ENCODE measurements at regions not wholly inside any gene's neighbourhood (a gene's known extent, or its start where the extent isn't known, plus 50 kb on each side); places are given as distances from the start of the nearest gene placed in this dataset.

DNA sequence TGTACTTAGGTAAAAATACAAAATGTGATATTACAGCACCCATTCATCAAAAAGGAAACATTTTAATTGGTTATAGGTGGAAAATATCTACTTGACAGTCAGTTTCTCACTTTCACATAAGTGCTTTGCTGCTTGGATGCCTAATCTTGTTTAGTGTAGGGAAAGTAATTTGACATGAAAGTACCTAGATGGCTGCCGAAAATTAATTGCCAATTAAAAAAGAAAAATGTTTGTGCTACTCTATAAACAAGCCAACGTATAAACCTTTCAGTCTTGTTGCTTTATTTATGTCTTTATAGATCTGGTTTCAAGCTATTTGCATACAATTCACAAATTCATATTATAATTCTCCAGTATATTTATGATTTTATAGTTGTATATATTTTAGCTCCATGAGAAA lies 729.9 kb downstream of the DACH1 start:
- no peak overlapping the region for H3K27ac ChIP-seq
- TF ChIP-seq, protein P1, sequence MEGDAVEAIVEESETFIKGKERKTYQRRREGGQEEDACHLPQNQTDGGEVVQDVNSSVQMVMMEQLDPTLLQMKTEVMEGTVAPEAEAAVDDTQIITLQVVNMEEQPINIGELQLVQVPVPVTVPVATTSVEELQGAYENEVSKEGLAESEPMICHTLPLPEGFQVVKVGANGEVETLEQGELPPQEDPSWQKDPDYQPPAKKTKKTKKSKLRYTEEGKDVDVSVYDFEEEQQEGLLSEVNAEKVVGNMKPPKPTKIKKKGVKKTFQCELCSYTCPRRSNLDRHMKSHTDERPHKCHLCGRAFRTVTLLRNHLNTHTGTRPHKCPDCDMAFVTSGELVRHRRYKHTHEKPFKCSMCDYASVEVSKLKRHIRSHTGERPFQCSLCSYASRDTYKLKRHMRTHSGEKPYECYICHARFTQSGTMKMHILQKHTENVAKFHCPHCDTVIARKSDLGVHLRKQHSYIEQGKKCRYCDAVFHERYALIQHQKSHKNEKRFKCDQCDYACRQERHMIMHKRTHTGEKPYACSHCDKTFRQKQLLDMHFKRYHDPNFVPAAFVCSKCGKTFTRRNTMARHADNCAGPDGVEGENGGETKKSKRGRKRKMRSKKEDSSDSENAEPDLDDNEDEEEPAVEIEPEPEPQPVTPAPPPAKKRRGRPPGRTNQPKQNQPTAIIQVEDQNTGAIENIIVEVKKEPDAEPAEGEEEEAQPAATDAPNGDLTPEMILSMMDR (IDR thresholded peaks at IDR 0.05): no peak
- no peak for TF ChIP-seq ZFX (IDR thresholded peaks at IDR 0.05; ENCODE audit: borderline replicate concordance)

GRCh38 chr13:71124230-71124629 lies 742.8 kb downstream of the DACH1 start:
- H3K27ac ChIP-seq: no peak overlapping the region
- no peak for TF ChIP-seq ZFX (IDR thresholded peaks at IDR 0.05; ENCODE audit: borderline replicate concordance)
- TF ChIP-seq, protein P1 (IDR thresholded peaks at IDR 0.05): no peak

- H3K27ac ChIP-seq: no peak overlapping the region
- TF ChIP-seq, protein P1 (IDR thresholded peaks at IDR 0.05): no peak
- TF ChIP-seq ZFX (IDR thresholded peaks at IDR 0.05; ENCODE audit: borderline replicate concordance): no peak
Observed at GRCh38 chr13:71118779-71119364, 748.1 kb downstream of the DACH1 start.

- no peak for TF ChIP-seq ZFX (IDR thresholded peaks at IDR 0.05; ENCODE audit: borderline replicate concordance)
- TF ChIP-seq, protein P1 (IDR thresholded peaks at IDR 0.05): no peak
- no peak overlapping the region for H3K27ac ChIP-seq
Observed at GRCh38 chr13:71117920-71118319, 749.1 kb downstream of the DACH1 start.

DNA sequence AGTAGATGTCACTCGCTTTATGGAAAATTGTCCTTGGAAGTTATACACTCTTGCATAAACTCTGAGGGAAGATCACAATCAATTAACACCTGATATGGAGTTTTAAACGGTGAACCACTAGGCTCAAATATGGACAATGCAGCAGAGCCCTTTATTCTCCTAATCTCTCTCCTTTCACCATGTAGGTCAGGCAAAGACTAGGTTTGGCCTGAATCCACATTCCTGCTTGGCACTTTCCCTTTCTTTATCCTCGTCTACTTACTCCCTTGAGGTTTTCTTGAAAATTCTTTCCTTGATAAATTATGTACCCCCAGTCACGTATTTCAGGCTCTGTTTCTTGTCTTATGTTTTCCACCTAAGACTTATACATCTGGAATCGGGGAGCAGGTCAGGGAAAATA lies 751.7 kb downstream of the DACH1 start:
- no peak for TF ChIP-seq ZFX (IDR thresholded peaks at IDR 0.05; ENCODE audit: borderline replicate concordance)
- TF ChIP-seq, protein P1 (IDR thresholded peaks at IDR 0.05): no peak
- H3K27ac ChIP-seq: no peak overlapping the region

GRCh38 chr13:71096421-71096820 lies 770.6 kb downstream of the DACH1 start:
- H3K27ac ChIP-seq: no peak overlapping the region
- no peak for TF ChIP-seq ZFX (IDR thresholded peaks at IDR 0.05; ENCODE audit: borderline replicate concordance)
- TF ChIP-seq, protein P1 (IDR thresholded peaks at IDR 0.05): no peak

DNA sequence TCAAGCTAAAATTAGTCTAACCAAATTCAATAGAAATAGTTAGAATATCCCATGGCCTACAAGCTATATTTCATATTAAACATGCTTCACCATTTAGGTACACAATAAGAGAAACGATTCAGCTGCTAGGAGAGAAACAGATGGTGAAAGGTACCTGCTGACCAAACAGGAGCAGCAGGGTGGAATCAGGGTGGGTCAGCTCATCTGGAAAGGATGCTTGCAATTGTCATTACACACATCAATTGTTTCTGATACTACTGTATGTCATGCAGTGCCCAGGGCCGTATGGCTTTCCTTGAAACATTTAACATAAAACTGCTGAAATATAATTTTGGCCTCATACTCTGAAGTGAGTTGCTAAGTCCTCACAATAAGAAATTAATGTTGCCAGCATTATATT lies 776.0 kb downstream of the DACH1 start:
- H3K27ac ChIP-seq: no peak overlapping the region
- TF ChIP-seq ZFX (IDR thresholded peaks at IDR 0.05; ENCODE audit: borderline replicate concordance): no peak
- TF ChIP-seq, protein P1 (IDR thresholded peaks at IDR 0.05): no peak
